ENCODE measurements at regions not wholly inside any gene's neighbourhood (a gene's known extent, or its start where the extent isn't known, plus 50 kb on each side); places are given as distances from the start of the nearest gene placed in this dataset.

DNA sequence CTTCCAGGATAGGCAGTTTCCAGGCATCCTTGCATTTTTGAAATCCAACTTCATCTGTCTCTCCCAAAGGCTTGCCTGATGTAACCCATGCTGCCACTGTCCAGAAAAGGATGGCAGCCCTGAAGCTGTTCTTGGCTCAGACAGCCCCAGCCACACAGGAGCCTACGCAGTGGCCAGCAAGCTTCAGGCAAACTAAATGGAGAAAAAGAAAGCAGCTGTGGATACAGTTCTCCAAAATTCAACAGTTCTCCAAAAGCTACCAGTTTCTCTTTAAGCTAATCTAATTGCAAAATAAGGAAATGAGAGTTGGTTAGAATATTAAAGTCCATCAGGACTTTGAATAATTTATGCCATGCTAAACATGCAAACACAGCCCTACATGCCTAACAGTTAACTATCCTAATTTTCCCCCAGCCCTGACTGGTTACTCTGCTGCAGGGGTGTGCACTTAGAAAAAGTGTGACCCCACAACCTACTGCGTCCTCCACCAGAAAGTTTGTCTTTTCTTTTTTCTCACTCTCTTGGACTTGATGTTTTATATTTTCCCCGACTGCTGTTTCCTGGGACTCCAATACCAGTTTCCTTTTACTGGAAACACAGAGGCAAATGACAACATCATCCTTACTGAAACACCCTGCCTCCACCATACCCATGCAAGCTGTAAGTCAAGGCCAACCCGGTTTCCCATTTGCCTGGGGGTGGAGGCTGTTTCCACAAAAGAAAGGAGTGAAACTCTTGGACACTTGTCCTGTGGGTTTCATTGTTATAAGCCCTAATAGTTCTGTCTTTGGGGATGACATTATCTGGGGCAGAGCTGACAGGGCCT is 69.1 kb upstream of the OR5AN1 start:
- TF ChIP-seq, protein P1, sequence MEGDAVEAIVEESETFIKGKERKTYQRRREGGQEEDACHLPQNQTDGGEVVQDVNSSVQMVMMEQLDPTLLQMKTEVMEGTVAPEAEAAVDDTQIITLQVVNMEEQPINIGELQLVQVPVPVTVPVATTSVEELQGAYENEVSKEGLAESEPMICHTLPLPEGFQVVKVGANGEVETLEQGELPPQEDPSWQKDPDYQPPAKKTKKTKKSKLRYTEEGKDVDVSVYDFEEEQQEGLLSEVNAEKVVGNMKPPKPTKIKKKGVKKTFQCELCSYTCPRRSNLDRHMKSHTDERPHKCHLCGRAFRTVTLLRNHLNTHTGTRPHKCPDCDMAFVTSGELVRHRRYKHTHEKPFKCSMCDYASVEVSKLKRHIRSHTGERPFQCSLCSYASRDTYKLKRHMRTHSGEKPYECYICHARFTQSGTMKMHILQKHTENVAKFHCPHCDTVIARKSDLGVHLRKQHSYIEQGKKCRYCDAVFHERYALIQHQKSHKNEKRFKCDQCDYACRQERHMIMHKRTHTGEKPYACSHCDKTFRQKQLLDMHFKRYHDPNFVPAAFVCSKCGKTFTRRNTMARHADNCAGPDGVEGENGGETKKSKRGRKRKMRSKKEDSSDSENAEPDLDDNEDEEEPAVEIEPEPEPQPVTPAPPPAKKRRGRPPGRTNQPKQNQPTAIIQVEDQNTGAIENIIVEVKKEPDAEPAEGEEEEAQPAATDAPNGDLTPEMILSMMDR (conservative IDR thresholded peaks at IDR 0.05; ENCODE audit: low read length): no peak
- TF ChIP-seq EZH2phosphoT487 (IDR thresholded peaks at IDR 0.05; ENCODE audit: borderline replicate concordance, low read depth, low read length): no peak

Data from OCI-LY7 (cell line).